Activated CD8-positive, alpha-beta memory T cell treated with anti-CD3 and anti-CD28 coated beads for 24 hours (primary cell): ENCODE measurements at regions not wholly inside any gene's neighbourhood (a gene's known extent, or its start where the extent isn't known, plus 50 kb on each side); places are given as distances from the start of the nearest gene placed in this dataset.

Experiments used
- DNase-seq: peaks from one replicate; pipeline ENCODE4 v3.0.0-alpha.2; 2020

DNA sequence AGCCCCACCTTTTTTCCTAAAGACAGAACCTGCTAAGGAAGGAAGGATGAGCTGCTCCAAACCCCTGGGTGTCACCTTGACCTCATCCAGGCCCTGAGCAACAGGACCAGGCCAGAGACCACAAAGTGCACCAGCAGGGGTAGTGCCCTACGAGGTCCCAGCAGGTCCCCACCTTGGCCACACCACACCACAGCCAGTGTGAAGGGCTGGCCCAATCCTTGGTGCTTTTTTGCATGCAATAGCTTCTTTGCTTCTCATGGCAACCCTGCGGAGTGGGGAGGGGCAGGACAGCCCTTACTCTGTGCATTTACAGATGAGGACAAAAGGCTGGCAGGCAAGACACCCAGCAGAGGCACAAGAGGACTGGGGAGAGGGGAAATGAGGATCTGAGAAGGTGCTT is 352.6 kb downstream of the BCL11B start:
- no peak for DNase-seq

DNA sequence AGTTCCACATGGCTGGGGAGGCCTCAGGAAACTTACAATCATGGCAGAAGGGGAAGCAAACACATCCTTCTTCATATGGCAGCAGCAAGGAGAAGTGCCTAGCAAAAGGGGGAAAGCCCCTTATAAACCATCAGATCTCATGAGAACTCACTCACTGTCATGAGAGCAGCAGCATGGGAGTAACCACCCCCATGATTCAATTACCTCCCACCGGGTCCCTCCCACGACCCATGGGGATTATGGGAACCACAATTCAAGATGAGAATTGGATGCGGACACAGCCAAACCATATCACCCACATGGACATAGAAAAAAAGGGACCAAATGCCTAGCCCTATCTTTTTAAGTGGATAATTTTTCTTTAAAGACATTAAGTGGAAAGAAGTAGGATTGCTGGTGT is 350.7 kb downstream of the BCL11B start:
- DNase-seq, result peak; percentile 32

DNA sequence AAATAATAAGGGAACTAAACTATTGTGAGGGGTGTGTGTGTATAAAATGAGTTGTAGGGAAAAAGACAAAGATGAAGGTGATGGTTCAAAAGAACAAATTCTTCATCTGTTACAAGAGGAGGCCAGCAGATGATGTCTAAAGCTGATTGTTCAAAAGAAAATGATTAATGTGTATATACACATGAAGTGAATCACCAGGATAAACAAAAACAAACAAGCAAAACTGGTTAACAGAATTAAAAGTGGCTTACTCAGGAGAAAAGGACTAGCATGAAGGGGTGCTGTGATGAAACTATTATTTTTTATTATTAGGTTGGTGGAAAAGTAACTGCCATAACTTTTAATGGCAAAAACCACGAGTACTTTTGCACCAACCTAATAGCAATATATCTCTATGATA is 348.4 kb downstream of the BCL11B start:
- DNase-seq, result no peak

DNA sequence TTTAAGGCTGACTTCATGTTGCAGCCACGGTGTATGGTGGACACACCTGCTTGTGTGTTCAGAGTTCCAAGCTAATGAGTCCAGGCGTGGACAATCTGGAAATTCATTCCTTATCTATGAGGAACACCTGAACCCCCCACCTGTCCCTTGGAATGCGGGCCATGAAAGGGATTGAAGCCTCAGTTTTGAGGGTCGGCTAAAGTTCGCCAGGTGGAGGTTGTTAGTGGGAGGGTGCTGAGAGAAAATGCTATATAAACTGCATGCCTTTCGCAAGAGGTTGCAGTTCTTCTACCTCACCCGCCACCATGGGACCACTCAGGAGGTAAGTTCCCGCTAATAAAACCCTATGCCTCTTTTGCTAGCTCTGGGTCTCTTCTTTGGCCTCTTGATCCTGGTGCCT is 348.0 kb downstream of the BCL11B start:
- DNase-seq, result peak; percentile 15

DNA sequence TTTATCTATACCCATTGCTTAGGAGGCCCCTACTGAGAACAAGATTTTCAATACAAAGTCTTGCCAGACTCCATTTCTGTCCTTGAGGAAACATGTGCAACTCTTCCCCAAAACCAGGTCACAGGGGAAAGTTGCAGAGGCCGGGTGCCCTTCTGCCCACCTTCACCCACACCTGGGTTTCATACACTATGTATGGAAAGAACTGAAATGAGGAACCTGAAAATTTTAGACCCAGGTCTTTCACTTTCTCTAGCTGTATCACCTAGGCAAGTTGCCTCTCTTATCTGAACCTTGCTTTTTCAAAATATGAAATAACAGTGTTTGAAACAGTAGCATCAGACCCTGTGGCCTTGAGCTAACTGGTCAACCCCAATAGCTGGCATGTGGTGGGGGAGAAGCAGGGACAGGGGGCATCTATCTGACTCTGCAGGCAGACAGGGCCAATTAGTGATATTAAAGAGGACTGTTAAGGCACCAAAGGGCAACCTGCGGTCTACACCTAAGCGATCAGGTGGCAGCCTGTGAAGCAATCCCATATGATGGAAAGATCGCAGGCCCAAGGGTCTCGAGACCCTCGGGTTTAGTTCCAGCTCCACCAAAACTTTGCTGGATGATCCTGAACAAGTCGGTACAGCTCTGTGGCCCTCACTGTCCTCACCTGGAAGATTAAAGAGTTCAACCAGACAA is 346.5 kb downstream of the BCL11B start:
- DNase-seq, result peak; percentile 56

DNA sequence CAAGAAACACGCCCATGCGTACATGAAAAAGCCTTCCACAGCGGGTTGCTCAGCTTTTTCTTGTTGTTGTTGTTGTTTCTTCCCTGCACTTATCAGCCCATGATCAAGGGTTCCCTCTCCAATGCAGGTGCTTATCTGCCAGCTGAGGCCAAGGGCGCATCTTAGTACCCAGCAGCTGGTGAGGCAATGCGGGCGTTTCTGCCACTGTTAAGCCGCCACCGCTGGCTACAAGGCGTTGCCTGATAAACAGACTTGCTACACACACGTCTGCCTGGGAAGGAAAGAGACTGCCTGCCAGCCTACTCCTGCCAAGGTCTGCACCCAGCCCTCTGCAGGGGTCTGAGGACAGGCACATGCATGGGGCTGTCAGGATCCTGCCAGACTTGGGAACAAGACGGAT is 345.9 kb downstream of the BCL11B start:
- DNase-seq, result peak; percentile 67

DNA sequence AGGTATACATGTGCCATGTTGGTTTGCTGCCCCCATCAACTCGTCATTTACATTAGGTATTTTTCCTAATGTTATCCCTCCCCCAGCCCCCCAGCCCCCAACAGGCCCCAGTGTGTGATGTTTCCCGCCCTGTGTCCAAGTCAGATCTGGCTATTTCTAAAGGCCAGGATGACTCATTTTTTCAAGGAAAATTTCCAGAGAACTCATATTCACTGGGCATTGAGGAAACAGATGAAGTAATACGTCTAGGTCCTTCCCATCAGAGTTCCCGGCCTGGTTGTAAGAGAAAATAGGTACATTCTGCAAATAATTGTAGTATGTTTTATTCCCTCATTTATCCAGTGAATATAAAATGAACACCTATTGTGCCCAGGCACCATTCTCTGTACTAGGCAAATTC is 345.2 kb downstream of the BCL11B start:
- no peak for DNase-seq

DNA sequence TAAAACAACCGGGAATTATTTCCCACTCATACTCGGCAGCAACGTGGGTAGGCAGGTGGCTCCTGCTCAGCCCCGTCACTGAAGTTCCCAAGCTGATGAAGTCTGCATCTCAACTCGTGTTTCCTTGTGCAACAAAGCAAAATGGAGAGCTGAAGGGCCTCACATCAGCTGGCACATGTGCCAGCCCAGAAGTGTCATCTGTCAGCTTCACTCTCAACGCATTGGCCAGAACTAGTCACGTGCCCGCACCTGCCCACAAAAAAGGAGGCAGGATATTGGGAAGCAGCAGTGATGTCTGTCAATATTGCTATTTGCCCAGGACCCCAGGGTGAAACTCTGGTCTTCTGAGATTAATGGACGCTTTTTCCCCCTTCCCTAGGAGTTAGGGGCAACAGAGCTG is 344.0 kb downstream of the BCL11B start:
- peak; percentile 49 for DNase-seq

DNA sequence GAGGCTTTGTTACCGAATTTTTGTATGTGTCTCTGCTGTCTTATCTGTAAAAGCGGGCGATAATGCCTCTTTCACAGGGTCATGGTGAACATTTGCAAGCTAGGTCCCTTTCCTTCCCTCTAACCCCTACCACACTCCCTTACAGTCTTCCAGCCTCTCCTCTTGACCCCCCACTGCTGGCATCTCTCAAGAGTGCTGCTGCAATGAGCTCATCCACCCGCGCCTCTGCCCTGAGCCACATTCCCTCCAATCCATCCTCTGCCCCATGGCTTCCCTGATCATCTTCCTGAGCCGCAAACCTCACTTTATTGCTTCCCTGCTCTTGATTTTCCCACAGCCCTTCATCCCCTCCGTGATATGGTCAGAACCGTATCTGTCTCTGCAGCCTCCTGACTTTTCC is 343.6 kb downstream of the BCL11B start:
- no peak for DNase-seq

DNA sequence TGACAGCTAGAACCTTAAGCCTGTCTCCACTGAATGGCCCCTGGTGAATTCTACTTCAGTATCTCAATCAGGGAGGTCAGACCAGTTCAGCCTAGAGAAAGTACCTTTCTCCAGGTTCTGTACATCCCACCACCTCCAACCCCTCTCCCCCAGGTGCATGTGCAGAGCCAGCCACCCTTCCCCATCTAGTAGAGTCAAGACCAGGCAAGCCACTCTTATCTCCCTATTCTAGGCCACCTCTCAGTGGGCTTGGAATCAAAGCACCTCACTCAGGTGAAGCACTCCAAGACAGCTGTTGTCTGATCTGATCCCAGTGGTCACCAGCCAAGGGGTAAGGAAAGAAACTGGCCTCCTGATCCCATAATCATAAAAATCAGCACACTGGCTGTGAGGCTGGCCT is 340.9 kb downstream of the BCL11B start:
- DNase-seq, result peak; percentile 59

DNA sequence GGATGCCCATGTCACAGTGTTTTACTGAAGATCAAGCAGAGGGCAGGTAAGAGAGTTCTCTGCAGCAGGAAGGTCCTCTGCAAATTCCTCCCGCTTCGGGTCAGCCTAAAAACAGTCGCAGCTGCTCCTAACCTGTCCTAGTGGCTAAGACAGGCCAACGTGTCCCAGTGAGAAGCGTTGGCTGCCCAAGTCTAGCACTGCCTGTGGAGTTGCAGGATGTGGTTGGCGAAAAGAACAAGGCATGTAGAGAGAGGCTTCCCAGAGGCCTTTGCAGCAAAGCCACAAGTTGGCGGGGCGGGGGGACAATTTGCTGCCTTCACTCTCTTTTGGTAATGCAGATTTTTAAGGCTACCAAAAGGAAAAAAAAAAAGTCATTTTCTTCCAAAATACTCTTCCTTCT is 340.1 kb downstream of the BCL11B start:
- peak; percentile 83 for DNase-seq

DNA sequence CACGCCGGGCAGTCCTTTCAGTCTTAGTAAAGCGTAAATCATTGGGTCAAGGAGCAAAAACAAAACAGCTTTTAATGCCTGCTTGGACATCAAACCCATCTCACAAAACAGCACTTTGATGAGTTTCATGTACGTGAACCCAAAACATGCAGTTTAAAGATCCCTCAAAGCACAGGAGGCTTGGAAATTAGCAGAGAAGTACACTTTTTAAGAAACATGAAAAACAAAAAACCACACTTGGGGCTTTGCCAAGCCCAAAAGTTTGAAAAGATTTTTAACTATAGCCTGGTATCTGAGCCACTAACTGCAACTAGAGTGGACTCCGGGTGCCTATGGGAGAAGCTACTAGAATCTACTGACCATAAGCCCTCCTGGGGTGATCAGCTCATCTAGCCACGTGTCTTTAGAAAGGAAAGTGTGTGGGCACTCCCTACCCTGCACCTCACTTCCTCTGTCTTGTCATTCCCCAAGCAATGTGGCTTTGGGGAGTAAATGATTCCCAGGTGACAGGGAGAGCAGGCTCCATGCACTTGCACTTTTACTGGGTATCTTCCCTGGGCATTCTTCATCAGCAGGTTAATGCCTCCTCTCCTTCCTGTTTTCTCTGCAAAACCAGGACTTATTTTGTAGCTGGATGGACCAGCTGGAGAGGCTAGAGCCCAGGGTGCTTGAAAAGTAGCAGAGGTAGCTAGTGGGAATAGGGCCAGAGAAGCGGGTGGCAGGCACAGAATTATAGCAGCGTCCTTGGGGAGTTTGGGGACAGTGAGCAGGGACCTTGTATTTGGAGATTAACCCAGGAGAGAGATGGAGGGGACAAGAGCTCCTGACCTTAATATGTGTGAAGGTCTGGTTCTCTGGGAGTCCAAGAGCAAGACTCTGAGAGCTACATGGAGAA is 339.3 kb downstream of the BCL11B start:
- peak; percentile 60 for DNase-seq

DNA sequence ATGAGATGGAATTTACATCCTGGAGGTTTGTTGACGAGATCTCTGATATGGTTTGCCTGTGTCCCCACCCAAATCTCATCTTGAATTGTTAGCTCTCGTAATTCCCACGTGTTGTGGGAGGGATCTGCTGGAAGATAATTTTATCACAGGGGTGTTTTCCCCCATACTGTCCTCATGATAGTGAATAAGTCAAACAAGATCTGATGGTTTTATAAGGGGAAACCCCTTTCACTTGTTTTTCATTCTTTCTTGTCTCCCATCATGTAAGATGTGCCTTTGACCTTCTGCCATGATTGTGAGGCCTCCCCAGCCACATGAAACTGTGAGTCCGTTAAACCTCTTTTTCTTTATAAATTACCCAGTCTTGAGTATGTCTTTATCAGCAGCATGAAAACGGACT is 337.4 kb downstream of the BCL11B start:
- peak; percentile 58 for DNase-seq

DNA sequence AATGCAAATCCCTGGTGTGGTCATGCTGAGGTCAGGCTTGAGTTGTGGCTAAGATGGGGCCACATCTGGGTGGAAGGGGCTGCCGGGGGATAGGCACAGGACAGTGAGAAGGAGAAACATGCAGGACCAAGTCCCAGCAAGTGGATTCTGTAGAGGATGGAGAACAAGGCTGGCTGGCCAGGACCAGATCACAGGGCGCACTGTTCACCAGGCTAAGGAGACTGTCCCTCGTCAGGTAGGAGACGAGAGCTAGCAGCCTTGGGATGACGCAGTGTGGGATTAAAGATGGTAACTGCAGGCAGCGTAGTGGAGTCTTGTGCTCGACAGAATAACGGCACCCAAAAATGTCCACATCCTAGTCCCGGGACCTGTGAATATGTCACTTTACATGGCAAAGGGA is 336.1 kb downstream of the BCL11B start:
- peak; percentile 53 for DNase-seq

DNA sequence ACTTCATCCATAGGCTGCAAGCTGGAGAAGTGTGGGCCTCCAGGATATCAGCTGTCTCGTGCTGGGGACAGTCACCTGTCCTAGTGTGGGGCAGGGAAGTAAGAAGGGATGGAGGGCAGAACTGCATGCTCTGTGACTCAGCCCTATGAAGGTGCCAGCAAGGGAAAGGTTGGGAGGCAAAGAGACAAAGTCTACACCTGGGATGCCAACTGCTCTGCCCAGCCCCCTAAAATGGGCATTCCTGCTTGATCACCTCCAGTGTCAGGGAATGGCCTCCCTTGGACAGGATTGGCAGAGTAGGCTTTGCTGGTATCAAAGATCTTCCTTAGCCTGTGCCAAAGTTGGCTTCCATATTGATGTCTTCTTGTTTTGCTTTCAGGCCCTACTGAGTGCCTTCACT is 335.0 kb downstream of the BCL11B start:
- peak; percentile 40 for DNase-seq

DNA sequence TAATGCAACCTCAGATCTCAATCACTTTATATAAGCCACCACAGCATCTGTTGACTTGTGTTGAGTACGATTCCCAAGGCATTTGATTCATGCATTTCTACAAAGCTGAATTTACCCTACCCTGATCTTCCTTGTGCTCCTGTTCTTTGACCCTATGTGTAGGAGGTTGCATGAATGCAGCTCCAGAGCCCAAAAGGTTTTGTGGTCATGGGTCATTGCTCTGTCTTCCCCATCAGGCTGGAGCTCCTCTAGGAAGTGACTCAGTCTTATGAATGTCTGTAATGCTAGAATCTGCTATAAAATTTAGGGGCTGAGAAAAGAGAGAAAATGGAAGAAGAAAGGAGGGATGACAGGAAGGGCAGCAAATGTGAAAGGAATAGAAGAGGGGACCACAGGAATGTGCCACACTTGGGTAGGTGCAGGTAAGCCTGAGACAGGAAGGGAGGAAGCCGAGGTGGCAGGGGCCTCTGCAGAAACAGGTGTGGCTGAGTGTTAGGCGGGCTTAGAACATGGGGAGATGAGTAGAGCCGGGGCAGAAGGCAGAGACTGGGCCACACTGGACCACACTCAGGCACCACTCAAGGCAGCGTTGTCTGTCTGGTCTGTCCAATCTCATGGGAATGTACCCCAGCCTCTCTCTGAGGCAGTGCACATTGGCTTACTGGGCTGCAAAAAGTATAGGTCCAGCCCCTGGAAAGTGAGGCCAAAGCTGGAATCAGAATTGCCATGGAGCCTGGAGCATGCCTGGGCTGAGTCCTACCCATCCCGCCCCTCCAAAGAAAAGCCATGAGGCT is 334.1 kb downstream of the BCL11B start:
- DNase-seq, result no peak

DNA sequence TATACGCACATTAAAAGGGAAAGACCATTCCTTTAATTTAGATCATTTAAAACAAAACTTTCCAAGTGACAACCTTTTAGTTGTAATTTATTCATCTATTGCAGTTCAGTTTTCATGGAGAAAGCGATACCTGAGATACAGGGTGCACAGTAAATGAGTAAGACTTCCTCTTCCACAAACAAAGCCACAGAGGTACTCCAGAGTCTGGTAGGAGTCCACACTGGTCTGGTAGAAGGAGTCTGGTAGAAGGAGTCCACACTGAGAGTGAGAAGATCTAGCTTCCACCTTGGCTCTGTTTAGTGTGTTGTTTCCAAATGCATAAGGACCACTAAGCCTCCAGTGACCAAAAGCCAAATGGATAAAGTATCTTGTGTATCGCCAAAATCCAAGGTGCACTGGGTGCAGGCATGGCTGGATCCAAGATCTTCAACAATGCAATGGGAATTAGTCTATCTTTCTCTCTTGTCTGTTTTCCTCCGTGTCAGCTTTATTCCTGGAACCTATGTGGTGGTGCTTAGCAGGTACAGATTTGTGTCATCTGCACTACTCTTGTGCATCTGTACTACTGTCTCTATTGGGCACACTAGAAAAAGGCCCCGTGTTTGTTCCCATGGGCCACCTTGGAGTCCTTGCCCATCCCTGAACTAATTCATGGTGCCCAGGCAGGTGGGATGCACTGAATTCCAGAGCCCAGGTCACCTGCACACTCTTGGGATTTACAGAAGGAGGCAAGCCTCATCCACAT is 331.1 kb downstream of the BCL11B start:
- no peak for DNase-seq

DNA sequence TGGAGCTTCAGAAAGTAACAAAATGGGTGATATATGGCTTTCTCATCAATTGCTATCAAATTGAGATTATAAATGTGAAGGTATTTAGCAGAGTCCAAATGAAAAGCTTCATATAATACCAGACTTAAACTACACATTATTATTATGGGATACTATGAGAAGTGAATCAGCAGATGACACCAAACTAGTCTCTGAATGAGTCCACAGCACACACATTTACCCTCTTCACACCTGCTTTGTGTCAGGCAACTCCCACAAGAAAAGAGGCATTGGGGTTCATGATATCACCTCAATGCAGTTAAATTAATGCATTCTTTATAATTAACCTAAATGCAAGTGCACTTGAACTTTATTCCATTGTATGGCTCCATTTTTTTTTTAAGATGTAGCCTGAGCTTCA is 330.5 kb downstream of the BCL11B start:
- no peak for DNase-seq

DNA sequence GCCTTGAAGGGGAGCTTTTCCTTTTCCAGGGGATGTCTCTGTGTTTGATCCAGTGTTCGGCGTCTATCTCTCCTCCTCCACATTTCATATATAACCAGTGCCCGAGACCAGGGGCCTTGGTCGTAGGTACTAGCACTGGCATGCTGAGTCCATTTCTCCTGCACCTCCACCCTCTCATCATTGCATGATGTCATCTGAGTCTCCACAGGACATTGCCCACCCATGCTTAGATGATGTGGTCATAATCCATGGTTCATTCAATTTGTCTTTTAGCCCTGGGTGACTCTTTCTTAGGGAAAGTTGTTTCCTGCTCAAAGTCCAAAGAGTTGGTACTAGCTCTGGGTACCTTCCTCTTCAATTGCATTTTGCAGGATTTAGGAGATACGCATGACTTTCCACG is 328.1 kb downstream of the BCL11B start:
- DNase-seq, result no peak

DNA sequence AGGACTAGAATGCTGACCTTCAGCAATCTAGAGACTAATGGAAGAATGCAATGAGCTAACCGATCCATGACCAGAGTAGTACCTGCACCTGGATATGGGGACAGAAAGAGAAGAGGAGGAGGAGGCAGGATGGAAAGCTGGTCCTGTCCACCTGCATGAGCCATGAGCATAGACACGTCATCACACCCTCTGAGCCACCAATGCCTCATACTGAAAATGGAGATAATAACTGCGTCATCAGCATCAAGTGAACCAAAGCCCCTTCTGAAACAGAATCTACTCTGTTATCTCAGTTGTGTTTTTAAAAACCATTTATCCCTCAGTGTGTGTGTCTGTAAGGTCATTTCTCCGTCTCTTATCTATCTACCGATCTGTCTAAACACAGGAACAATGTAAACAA is 327.0 kb downstream of the BCL11B start:
- DNase-seq, result no peak

DNA sequence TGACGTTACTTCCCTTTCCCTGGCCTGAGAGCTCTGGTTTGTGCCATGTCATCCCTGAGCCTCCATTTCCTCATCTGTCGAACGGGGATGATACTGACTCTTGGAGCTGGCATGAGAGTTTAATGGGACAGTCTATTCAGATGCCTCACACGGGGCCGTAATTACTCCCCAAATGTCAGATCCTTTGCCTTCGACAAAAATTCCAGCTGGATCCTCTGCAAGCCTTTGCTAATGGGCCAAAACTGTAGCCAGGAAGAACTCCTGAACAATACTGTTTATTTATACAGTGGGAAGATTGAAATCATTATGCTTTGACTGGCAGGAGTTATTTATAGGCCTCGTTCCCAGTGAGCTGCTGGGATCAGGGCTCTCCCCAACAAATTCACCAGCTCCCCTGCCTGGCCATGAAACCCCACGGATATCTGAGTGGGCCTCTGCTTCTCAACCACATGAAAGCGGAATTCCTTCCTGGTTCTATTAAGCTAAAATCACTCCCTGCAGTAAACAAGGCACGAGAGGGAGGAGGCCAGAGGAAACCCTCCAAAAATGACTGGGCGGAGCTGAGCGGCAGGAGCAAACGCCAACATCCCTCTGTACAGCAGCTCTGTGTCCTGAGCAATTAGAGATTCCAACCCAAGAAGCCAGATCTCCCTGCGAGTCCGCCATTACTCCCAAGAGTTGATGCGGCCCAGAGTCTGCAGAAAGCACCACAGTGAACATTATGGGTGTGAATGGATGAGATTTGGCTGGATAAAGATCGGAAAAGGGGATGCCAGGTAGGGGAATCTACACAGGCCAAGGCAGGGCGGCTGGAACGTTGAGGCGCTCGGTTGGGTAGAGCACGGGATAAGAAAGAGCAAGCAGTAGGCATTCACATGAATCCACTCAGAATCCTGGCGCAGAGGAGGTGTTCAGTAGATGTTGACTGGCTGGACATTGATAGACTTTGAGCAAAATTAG is 326.1 kb downstream of the BCL11B start:
- peak; percentile 32 for DNase-seq

DNA sequence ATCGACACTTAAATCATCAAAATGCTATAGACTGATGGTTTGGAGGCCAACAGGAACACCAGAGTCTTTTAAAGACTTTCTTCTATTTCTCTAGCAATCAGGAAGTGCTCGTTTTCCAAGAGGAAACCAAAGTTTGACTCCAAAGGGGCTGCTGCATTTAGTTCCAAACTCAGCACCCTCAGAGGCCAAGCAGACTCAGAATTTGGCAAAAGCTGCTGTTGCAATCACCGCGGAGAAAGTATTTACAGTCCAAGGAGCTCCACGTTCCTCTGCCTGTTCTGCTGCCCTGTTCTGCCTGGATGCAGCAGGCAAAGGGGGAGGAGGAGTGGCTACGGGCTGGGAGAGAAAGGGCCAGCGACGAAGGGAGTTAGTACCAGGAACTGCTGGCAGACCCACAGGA is 325.1 kb downstream of the BCL11B start:
- peak; percentile 40 for DNase-seq
